Parathyroid adenoma (tissue), 2 donors: ENCODE measurements at regions not wholly inside any gene's neighbourhood (a gene's known extent, or its start where the extent isn't known, plus 50 kb on each side); places are given as distances from the start of the nearest gene placed in this dataset.
"Not testable (repeated sequence)": the region's sequence is repeated elsewhere in the genome, so short reads cannot be mapped to it uniquely, and the experiment has no call there.

Experiments used
- H2AFZ ChIP-seq: fragments of 300-600 bp; sonication (generic); one replicate; pipeline ENCODE4 v1.7.0; 2017; ENCODE audit warnings: antibody characterized with exemption, mild to moderate bottlenecking
- H3K27ac ChIP-seq: fragments of 300-600 bp; sonication (generic); one replicate; pipeline ENCODE4 v1.7.0; 2017
- H3K27me3 ChIP-seq: fragments of 300-600 bp; sonication (generic); one replicate; pipeline ENCODE4 v1.7.0; 2017; ENCODE audit warnings: low read length; ENCODE audit not compliant: control insufficient read depth, insufficient read depth
- H3K36me3 ChIP-seq: fragments of 300-600 bp; sonication (generic); one replicate; pipeline ENCODE4 v1.7.0; 2017; ENCODE audit warnings: low read length; ENCODE audit not compliant: control insufficient read depth, insufficient read depth
- H3K4me1 ChIP-seq: fragments of 300-600 bp; sonication (generic); one replicate; pipeline ENCODE4 v1.7.0; 2017; ENCODE audit warnings: control low read depth
- H3K4me2 ChIP-seq: fragments of 300-600 bp; sonication (generic); one replicate; pipeline ENCODE4 v1.7.0; 2017; ENCODE audit warnings: low read length
- H3K4me3 ChIP-seq: fragments of 300-600 bp; sonication (generic); one replicate; pipeline ENCODE4 v1.7.0; 2017; ENCODE audit warnings: low read depth, low read length
- H3K79me2 ChIP-seq: fragments of 300-600 bp; sonication (generic); one replicate; pipeline ENCODE4 v1.7.0; 2017; ENCODE audit warnings: control low read depth
- H3K9ac ChIP-seq: fragments of 300-600 bp; sonication (generic); one replicate; pipeline ENCODE4 v1.7.0; 2017; ENCODE audit warnings: mild to moderate bottlenecking
- H3K9me3 ChIP-seq: fragments of 300-600 bp; sonication (generic); one replicate; pipeline ENCODE4 v1.7.0; 2017; ENCODE audit warnings: low read length; ENCODE audit not compliant: control insufficient read depth
- TF ChIP-seq, protein P1 (sequence below): fragments of 300-600 bp; sonication (generic); IDR thresholded peaks from one replicate; pipeline ENCODE4 v1.7.0; 2017; ENCODE audit warnings: antibody characterized with exemption, mild to moderate bottlenecking
- donor health status: primary hyperparathyroidism.

- H3K4me1 ChIP-seq, result no peaks in the 10 kb centered on the region
- no peak overlapping the region for H3K27ac ChIP-seq
- no peaks in the 10 kb centered on the region for H3K36me3 ChIP-seq
- H3K27me3 ChIP-seq, result no peaks in the 10 kb centered on the region
- H3K9me3 ChIP-seq, result no peaks in the 10 kb centered on the region
- no peak overlapping the region for H3K4me3 ChIP-seq
- H3K9ac ChIP-seq, result no peak overlapping the region
- no peak overlapping the region for H2AFZ ChIP-seq
- no peaks in the 10 kb centered on the region for H3K79me2 ChIP-seq
- no peak overlapping the region for H3K4me2 ChIP-seq
- TF ChIP-seq, protein P1, sequence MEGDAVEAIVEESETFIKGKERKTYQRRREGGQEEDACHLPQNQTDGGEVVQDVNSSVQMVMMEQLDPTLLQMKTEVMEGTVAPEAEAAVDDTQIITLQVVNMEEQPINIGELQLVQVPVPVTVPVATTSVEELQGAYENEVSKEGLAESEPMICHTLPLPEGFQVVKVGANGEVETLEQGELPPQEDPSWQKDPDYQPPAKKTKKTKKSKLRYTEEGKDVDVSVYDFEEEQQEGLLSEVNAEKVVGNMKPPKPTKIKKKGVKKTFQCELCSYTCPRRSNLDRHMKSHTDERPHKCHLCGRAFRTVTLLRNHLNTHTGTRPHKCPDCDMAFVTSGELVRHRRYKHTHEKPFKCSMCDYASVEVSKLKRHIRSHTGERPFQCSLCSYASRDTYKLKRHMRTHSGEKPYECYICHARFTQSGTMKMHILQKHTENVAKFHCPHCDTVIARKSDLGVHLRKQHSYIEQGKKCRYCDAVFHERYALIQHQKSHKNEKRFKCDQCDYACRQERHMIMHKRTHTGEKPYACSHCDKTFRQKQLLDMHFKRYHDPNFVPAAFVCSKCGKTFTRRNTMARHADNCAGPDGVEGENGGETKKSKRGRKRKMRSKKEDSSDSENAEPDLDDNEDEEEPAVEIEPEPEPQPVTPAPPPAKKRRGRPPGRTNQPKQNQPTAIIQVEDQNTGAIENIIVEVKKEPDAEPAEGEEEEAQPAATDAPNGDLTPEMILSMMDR, result no peak
Observed at GRCh38 chr2:134041877-134042276, 212.0 kb upstream of the MGAT5 start.

DNA sequence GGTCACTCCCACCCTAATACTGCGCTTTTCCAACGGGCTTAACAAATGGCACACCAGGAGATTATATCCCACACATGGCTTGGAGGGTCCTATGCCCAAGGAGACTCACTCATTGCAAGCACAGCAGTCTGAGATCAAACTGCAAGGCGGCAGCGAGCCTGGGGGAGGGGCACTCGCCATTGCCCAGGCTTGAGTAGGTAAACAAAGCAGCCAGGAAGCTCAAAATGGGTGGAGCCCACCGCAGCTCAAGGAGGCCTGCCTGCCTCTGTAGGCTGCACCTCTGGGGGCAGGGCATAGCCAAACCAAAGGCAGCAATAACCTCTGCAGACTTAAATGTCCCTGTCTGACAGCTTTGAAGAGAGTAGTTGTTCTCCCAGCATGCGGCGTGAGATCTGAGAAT lies 210.8 kb upstream of the MGAT5 start:
- not testable (repeated sequence) for H2AFZ ChIP-seq, H3K36me3 ChIP-seq, H3K9me3 ChIP-seq, H3K9ac ChIP-seq, H3K4me1 ChIP-seq, H3K27ac ChIP-seq, H3K79me2 ChIP-seq, H3K4me3 ChIP-seq, H3K4me2 ChIP-seq, H3K27me3 ChIP-seq

GRCh38 chr2:134052173-134052572 lies 201.7 kb upstream of the MGAT5 start:
- Histone ChIP-seq H3K9ac (no peak overlapping the region), H3K27me3 (no peaks in the 10 kb centered on the region), H3K27ac (no peak overlapping the region), H2AFZ (no peak overlapping the region), H3K4me1 (no peaks in the 10 kb centered on the region), H3K9me3 (no peaks in the 10 kb centered on the region), H3K36me3 (no peaks in the 10 kb centered on the region), H3K79me2 (no peaks in the 10 kb centered on the region), H3K4me2 (no peak overlapping the region), H3K4me3 (no peak overlapping the region)
- TF ChIP-seq, protein P1, result no peak

GRCh38 chr2:134056173-134056572 lies 197.7 kb upstream of the MGAT5 start:
- no peaks in the 10 kb centered on the region for H3K4me1 ChIP-seq

GRCh38 chr2:134061066-134061465 lies 192.8 kb upstream of the MGAT5 start:
- H3K27me3 ChIP-seq, H3K36me3 ChIP-seq, H3K27ac ChIP-seq, H3K4me3 ChIP-seq, H3K9ac ChIP-seq, H3K4me2 ChIP-seq, H3K4me1 ChIP-seq, H3K79me2 ChIP-seq, H2AFZ ChIP-seq, H3K9me3 ChIP-seq: not testable (repeated sequence)

More at GRCh38 chr2:134056173-134056572, 197.7 kb upstream of the MGAT5 start:
- Histone ChIP-seq H3K4me2 (no peak overlapping the region), H3K79me2 (no peaks in the 10 kb centered on the region), H3K36me3 (no peaks in the 10 kb centered on the region), H3K4me3 (no peak overlapping the region), H3K27ac (no peak overlapping the region), H3K9me3 (no peaks in the 10 kb centered on the region), H3K27me3 (no peaks in the 10 kb centered on the region), H2AFZ (no peak overlapping the region), H3K9ac (no peak overlapping the region)
- TF ChIP-seq, protein P1, result no peak

- H3K4me3 ChIP-seq, H3K27ac ChIP-seq, H3K79me2 ChIP-seq, H2AFZ ChIP-seq, H3K36me3 ChIP-seq, H3K27me3 ChIP-seq, H3K9me3 ChIP-seq, H3K4me2 ChIP-seq, H3K4me1 ChIP-seq, H3K9ac ChIP-seq: not testable (repeated sequence)
Observed at GRCh38 chr2:134062235-134062634, 191.6 kb upstream of the MGAT5 start.

GRCh38 chr2:134063916-134064315 lies 190.0 kb upstream of the MGAT5 start:
- not testable (repeated sequence) for H3K27ac ChIP-seq, H2AFZ ChIP-seq, H3K4me1 ChIP-seq, H3K9me3 ChIP-seq, H3K36me3 ChIP-seq, H3K27me3 ChIP-seq, H3K4me2 ChIP-seq, H3K79me2 ChIP-seq, H3K4me3 ChIP-seq, H3K9ac ChIP-seq
